Heart left ventricle (tissue), 16 donors: ENCODE measurements at regions not wholly inside any gene's neighbourhood (a gene's known extent, or its start where the extent isn't known, plus 50 kb on each side); places are given as distances from the start of the nearest gene placed in this dataset.

Experiments used
- ATAC-seq, 4 donors: fragments of 200-7000 bp; cut with Tn5 transposase; one replicate each; pipeline ENCODE4 v1.9.1; 2020 to 2022; ENCODE audit warnings: moderate library complexity in 4 of 4, mild to moderate bottlenecking in 3 of 4, moderate number of reproducible peaks in 1 of 4
- DNase-seq, 5 donors: peaks; one replicate each; pipeline ENCODE4 v3.0.0-alpha.2; 2020
- H3K27ac ChIP-seq, 12 donors: fragments of 200-600 bp; sonication (generic) in 4 of 12; one replicate each; pipeline versions ENCODE4 v1.5.0 to v1.8.0; 2016 to 2022; ENCODE audit warnings: mild to moderate bottlenecking in 2 of 12
- H3K27me3 ChIP-seq, 9 donors: fragments of 200-600 bp; sonication (generic) in 2 of 9; one replicate each; pipeline versions ENCODE4 v1.5.1 to v1.8.0; 2016 to 2022; ENCODE audit warnings: mild to moderate bottlenecking in 3 of 9
- H3K36me3 ChIP-seq, 9 donors: fragments of 200-600 bp; sonication (generic) in 2 of 9; one replicate each; pipeline versions ENCODE4 v1.5.0 to v1.8.0; 2018 to 2022; ENCODE audit warnings: mild to moderate bottlenecking in 2 of 9
- H3K4me1 ChIP-seq, 12 donors: fragments of 200-600 bp; sonication (generic) in 4 of 12; one replicate each; pipeline versions ENCODE4 v1.5.0 to v1.8.0; 2016 to 2022; ENCODE audit warnings: mild to moderate bottlenecking in 3 of 12
- H3K4me3 ChIP-seq, 12 donors: fragments of 200-600 bp; sonication (generic) in 4 of 12; one replicate each; pipeline versions ENCODE4 v1.5.0 to v1.8.0; 2017 to 2022; ENCODE audit warnings: mild to moderate bottlenecking in 9 of 12, moderate library complexity in 4 of 12
- H3K9me3 ChIP-seq, 12 donors: fragments of 200-600 bp; sonication (generic) in 4 of 12; one replicate each; pipeline versions ENCODE4 v1.5.0 to v1.8.0; 2016 to 2022; ENCODE audit warnings: mild to moderate bottlenecking in 1 of 12
- CTCF ChIP-seq, 12 donors: fragments of 200-600 bp; sonication (generic) in 4 of 12; IDR thresholded peaks; one replicate each; pipeline versions ENCODE4 v1.5.0 to v1.8.0; 2018 to 2022; ENCODE audit warnings: antibody characterized with exemption in 12 of 12, mild to moderate bottlenecking in 5 of 12
- POLR2A ChIP-seq, 2 donors: fragments of 450-650 bp; IDR thresholded peaks; one replicate each; pipeline ENCODE4 v1.6.1; 2017; ENCODE audit warnings: antibody characterized with exemption in 2 of 2, mild to moderate bottlenecking in 2 of 2, moderate library complexity in 2 of 2
- WGBS, 4 donors: extraction: QIAGEN DNeasy Blood & Tissue Kit in 2 of 4; methylation state at CpG; one replicate each; pipeline versions ENCODE4 v1.1.5 to v1.1.7; 2013 to 2018; 5-methylcytosine and 5-hydroxymethylcytosine counted together
- intact Hi-C, 10 donors: fragments of 100-400 bp; cut with DNase I; formaldehyde crosslinking; loops; one replicate each; pipeline versions ENCODE4 v1.11.1 to v1.14.2; 2022
- donor health status: ischemic (EF 13 %, LVEDD 7.1; RV severe dilation, severe dysfunction).
- donor health status: healthy with polysubstance abuse.
- donor health status: DM: no; HTN: yes; CAD: no.
- donor health status: DM: no; HTN: no; CAD: no.
- donor health status: ischemic (EF 25% LVEDD 6.9; RV normal size, moderate dysfunction).
- donor health status: ischemic (EF 25% LVEDD 5.7; RV mildly dilated, moderate dysfunction).
- donor health status: healthy.
- donor health status: DM: yes; HTN: yes; CAD: no.
- donor health status: ischemic (EF 35%, LVEDD 5.7; RV mildly dilated, moderate dysfunction).
- donor health status: nonischemic (EF 11% LVEDD 7.7; RV severe dilation, severe dysfunction).
- donor health status: DM: yes; HTN: yes; CAD: no.
- donor health status: PGD.
- donor health status: ischemic (EF 29% LVEDD 5.4; RV normal size, mild dysfunction).
- donor health status: nonischemic (EF 23%, LVEDD 6.1; RV moderate dilation, normal function).

DNA sequence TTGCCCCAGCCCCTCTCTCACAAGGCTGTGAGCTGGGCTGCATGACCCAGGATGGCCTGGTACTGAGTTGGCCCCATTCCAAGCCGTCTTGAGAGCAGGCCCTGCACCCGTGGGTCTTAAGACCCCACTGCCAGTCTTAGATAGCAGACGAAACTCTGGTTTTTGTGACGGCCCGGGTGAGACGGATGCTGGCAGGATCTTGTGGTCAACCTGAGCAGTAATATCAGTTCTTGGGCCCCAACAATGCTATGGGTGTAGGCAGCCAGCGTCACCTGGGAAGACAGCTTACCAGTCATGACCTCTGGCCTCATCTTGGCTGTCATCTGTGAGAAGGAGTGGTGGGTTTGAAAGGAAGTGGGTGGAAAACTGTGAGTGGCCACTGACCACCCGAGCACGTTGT lies 305.8 kb downstream of the ARRDC4 start:
- H3K4me3 ChIP-seq: no peak overlapping the region
- H3K27ac ChIP-seq: no peak overlapping the region
- H3K4me1 ChIP-seq: no peaks in the 10 kb centered on the region
- TF ChIP-seq CTCF (IDR thresholded peaks at IDR 0.05) (no peak), POLR2A (IDR thresholded peaks at IDR 0.05) (no peak)
- H3K36me3 ChIP-seq: no peaks in the 10 kb centered on the region
- H3K9me3 ChIP-seq: peaks cover 0 to 36% (median 12%) of the 10 kb centered on the region in 12 donors
- DNase-seq: no peak
- ATAC-seq: no peak
- 76 to 88% (median 82%) methylated on average over 7 to 9 of the region's 9 CpGs for WGBS, 4 donors
- H3K27me3 ChIP-seq: no peaks in the 10 kb centered on the region
- intact Hi-C loops: no loop called here

DNA sequence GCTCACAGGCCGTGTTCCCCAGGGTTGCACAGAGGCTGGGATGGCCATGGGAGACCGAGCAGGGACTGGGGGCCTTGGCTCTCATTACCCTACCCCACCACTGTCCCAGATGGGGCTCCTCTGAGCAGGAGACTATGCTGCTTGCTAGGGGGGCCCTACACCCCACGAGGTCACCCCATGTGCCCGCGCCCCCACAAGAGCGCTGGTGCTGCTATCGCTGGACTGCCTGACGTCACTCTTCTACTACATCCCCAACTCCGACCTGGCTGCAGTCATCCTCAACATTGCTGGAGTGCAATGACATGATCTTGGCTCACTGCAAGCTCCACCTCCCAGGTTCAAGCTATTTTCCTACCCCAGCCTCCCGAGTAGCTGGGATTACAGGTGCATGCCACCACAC lies 307.7 kb downstream of the ARRDC4 start:
- no peak overlapping the region for H3K4me3 ChIP-seq
- DNase-seq (no peak), ATAC-seq (no peak)
- H3K9me3 ChIP-seq: peaks cover 0 to 32% (median 11%) of the 10 kb centered on the region in 12 donors
- no peaks in the 10 kb centered on the region for H3K36me3 ChIP-seq
- no peak overlapping the region for H3K27ac ChIP-seq
- no peak for TF ChIP-seq CTCF (IDR thresholded peaks at IDR 0.05)
- TF ChIP-seq POLR2A (IDR thresholded peaks at IDR 0.05): no peak
- intact Hi-C loops: no loop called here
- H3K27me3 ChIP-seq: no peaks in the 10 kb centered on the region
- no peaks in the 10 kb centered on the region for H3K4me1 ChIP-seq
- 82 to 92% (median 88%) methylated on average over 10 of the region's 10 CpGs for WGBS, 4 donors

DNA sequence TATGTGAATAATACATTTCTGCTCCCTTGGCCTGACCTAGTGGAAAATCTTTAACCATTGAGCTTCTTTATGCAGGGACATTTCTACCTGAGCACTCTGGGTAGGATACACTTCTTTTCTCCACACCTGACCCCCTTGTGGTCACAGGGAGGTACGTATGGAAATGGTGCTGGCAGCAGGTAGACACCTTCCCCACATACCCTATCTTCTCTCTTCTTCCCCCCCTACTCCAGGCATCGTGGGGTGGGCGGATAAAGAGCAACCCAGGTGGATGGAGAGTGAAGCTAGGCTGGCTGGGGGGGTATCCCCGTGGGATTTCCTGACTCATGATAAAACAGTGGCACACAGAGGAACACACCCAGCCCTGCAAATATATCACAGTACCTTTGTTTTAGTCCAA lies 312.1 kb downstream of the ARRDC4 start:
- DNase-seq: no peak
- Histone ChIP-seq H3K36me3 (no peaks in the 10 kb centered on the region), H3K27me3 (no peaks in the 10 kb centered on the region), H3K4me3 (no peak overlapping the region), H3K9me3 (peaks cover 0 to 22% (median 9%) of the 10 kb centered on the region in 12 donors), H3K27ac (no peak overlapping the region), H3K4me1 (no peaks in the 10 kb centered on the region)
- WGBS, 4 donors: 51 to 67% (median 63%) methylated on average over 4 of the region's 4 CpGs
- no peak for ATAC-seq
- intact Hi-C loops: no loop called here
- no peak for TF ChIP-seq POLR2A (IDR thresholded peaks at IDR 0.05)
- no peak for TF ChIP-seq CTCF (IDR thresholded peaks at IDR 0.05)

- Histone ChIP-seq H3K36me3 (no peaks in the 10 kb centered on the region), H3K9me3 (no peaks in the 10 kb centered on the region), H3K27me3 (no peaks in the 10 kb centered on the region), H3K27ac (no peak overlapping the region), H3K4me3 (no peak overlapping the region), H3K4me1 (no peaks in the 10 kb centered on the region)
- DNase-seq (no peak), ATAC-seq (no peak)
- WGBS, 4 donors: 44 to 61% (median 58%) methylated on average over 3 of the region's 3 CpGs
- intact Hi-C loops: no loop called here
- TF ChIP-seq POLR2A (IDR thresholded peaks at IDR 0.05): no peak
- no peak for TF ChIP-seq CTCF (IDR thresholded peaks at IDR 0.05)
Observed at GRCh38 chr15:98276018-98276417, 315.5 kb downstream of the ARRDC4 start.
